ENCODE measurements at regions not wholly inside any gene's neighbourhood (a gene's known extent, or its start where the extent isn't known, plus 50 kb on each side); places are given as distances from the start of the nearest gene placed in this dataset.
"Not testable (repeated sequence)": the region's sequence is repeated elsewhere in the genome, so short reads cannot be mapped to it uniquely, and the experiment has no call there.

GRCh38 chr2:240373289-240373885, 62.1 kb upstream of the GPC1 start:
- no peak for DNase-seq (ENCODE audit: low read depth in 2 of 2)

GRCh38 chr2:240374085-240374907, 61.2 kb upstream of the GPC1 start:
- no peak for DNase-seq (ENCODE audit: low read depth in 2 of 2)

GRCh38 chr2:240375024-240375645, 60.3 kb upstream of the GPC1 start:
- no peak for DNase-seq (ENCODE audit: low read depth in 2 of 2)

- DNase-seq (ENCODE audit: low read depth in 2 of 2): no peak
Measured at GRCh38 chr2:240376739-240377138, 58.7 kb upstream of the GPC1 start.

GRCh38 chr2:240377366-240377765, 58.1 kb upstream of the GPC1 start:
- no peak for DNase-seq (ENCODE audit: low read depth in 2 of 2)

GRCh38 chr2:240379089-240379636, 56.3 kb upstream of the GPC1 start:
- no peak for DNase-seq (ENCODE audit: low read depth in 2 of 2)

GRCh38 chr2:240383099-240383758, 52.2 kb upstream of the GPC1 start:
- DNase-seq (ENCODE audit: low read depth in 2 of 2): no peak

GRCh38 chr2:240383871-240384700, 51.4 kb upstream of the GPC1 start:
- no peak for DNase-seq (ENCODE audit: low read depth in 2 of 2)

- no peak for DNase-seq (ENCODE audit: low read depth in 2 of 2)
Measured at GRCh38 chr2:240384711-240385450, 50.6 kb upstream of the GPC1 start.

GRCh38 chr2:240385451-240386161, 49.9 kb upstream of the GPC1 start:
- not testable (repeated sequence) for DNase-seq (ENCODE audit: low read depth in 2 of 2)

Measured in stimulated activated CD4-positive, alpha-beta T cell treated with anti-CD3 and anti-CD28 coated beads, Interleukin-4, amount 100 ng/mL, for 48 hours (primary cell).